ENCODE measurements at regions not wholly inside any gene's neighbourhood (a gene's known extent, or its start where the extent isn't known, plus 50 kb on each side); places are given as distances from the start of the nearest gene placed in this dataset.

DNA sequence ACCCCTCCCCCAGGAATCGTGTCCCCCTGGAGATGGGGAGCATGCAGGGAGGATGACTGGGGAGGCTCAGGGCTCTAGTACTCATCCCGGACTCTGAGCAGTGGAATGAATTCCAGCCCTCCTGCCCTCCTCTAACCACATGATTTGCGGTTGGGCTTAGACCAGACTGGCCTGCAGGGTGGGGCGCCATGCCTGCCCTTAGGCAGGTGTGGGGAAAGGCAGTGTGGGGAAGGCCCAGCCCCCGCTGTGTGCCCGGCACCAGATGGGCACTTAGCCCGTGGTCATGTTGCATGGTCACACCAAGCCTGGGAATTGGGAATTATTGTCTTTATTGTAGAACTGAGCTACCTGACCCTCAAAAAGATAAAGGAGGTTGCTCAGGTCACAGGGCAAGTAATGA is 283.8 kb downstream of the TLE3 start:
- no peak for DNase-seq
- no peak overlapping the region for H3K9ac ChIP-seq (ENCODE audit: extremely low read depth, low read length, poor library complexity, severe bottlenecking)
- no peak overlapping the region for H3K4me3 Mint-ChIP-seq
- no peaks in the 10 kb centered on the region for H3K4me1 ChIP-seq (ENCODE audit: control insufficient read depth, insufficient read depth, low read length)
- no peaks in the 10 kb centered on the region for H3K9me3 Mint-ChIP-seq
- WGBS, 2 experiments (ENCODE audit: insufficient coverage in 1 of 2, insufficient read length in 1 of 2) = 92 to 100% methylated on average over 2 to 7 of the region's 7 CpGs
- peaks cover 5% of the 10 kb centered on the region for H3K27me3 Mint-ChIP-seq (ENCODE audit: insufficient read depth)
- H3K36me3 ChIP-seq (ENCODE audit: control insufficient read depth, insufficient read depth, low read length) = no peaks in the 10 kb centered on the region
- no peak overlapping the region for H3K27ac Mint-ChIP-seq
- peaks cover 26% of the 10 kb centered on the region for H3K4me1 Mint-ChIP-seq
- TF ChIP-seq, protein P1, sequence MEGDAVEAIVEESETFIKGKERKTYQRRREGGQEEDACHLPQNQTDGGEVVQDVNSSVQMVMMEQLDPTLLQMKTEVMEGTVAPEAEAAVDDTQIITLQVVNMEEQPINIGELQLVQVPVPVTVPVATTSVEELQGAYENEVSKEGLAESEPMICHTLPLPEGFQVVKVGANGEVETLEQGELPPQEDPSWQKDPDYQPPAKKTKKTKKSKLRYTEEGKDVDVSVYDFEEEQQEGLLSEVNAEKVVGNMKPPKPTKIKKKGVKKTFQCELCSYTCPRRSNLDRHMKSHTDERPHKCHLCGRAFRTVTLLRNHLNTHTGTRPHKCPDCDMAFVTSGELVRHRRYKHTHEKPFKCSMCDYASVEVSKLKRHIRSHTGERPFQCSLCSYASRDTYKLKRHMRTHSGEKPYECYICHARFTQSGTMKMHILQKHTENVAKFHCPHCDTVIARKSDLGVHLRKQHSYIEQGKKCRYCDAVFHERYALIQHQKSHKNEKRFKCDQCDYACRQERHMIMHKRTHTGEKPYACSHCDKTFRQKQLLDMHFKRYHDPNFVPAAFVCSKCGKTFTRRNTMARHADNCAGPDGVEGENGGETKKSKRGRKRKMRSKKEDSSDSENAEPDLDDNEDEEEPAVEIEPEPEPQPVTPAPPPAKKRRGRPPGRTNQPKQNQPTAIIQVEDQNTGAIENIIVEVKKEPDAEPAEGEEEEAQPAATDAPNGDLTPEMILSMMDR (conservative IDR thresholded peaks at IDR 0.05) = no peak
- peaks cover 4% of the 10 kb centered on the region for H3K27me3 ChIP-seq (ENCODE audit: control insufficient read depth, insufficient read depth, low read length, poor library complexity, severe bottlenecking)
- H3K36me3 Mint-ChIP-seq (ENCODE audit: low read depth) = no peaks in the 10 kb centered on the region
- no peak overlapping the region for H3K4me3 ChIP-seq (ENCODE audit: low read length)
- no peak overlapping the region for H3K27ac ChIP-seq (ENCODE audit: low read depth, low read length)
- no peaks in the 10 kb centered on the region for H3K9me3 ChIP-seq (ENCODE audit: control insufficient read depth, low read length)

DNA sequence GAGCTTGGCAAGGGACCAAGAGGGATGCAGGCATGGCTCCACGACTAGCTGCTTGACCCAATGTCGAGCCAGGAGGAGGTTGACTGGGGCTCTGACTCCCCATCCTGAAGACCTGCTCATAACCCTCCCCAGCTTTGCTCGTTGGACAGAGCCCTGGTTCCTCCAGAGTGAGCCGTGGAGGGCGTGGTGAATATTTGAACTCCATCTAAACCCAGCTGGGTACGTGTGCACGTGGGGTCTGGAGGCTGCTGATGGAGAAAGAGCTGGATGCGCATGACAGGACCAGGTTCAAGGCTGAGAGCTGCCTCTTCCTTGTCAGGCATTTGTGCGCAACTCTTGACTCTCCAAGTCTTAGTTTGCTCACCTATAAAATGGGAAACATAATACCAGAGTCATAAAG is 282.8 kb downstream of the TLE3 start:
- Histone ChIP-seq H3K9me3 (ENCODE audit: control insufficient read depth, low read length) (no peaks in the 10 kb centered on the region), H3K4me1 (ENCODE audit: control insufficient read depth, insufficient read depth, low read length) (peaks cover 3% of the 10 kb centered on the region), H3K27ac (ENCODE audit: low read depth, low read length) (no peak overlapping the region), H3K4me3 (ENCODE audit: low read length) (no peak overlapping the region), H3K27me3 (ENCODE audit: control insufficient read depth, insufficient read depth, low read length, poor library complexity, severe bottlenecking) (peaks cover 4% of the 10 kb centered on the region), H3K9ac (ENCODE audit: extremely low read depth, low read length, poor library complexity, severe bottlenecking) (no peak overlapping the region), H3K36me3 (ENCODE audit: control insufficient read depth, insufficient read depth, low read length) (no peaks in the 10 kb centered on the region)
- Mint-ChIP-seq H3K9me3 (no peaks in the 10 kb centered on the region), H3K27me3 (ENCODE audit: insufficient read depth) (peaks cover 6% of the 10 kb centered on the region), H3K4me3 (no peak overlapping the region), H3K36me3 (ENCODE audit: low read depth) (no peaks in the 10 kb centered on the region), H3K4me1 (peaks cover 35% of the 10 kb centered on the region), H3K27ac (no peak overlapping the region)
- 90 to 97% methylated on average over 8 to 9 of the region's 9 CpGs for WGBS, 2 experiments (ENCODE audit: insufficient coverage in 1 of 2, insufficient read length in 1 of 2)
- DNase-seq = no peak
- TF ChIP-seq, protein P1 (conservative IDR thresholded peaks at IDR 0.05) = no peak

DNA sequence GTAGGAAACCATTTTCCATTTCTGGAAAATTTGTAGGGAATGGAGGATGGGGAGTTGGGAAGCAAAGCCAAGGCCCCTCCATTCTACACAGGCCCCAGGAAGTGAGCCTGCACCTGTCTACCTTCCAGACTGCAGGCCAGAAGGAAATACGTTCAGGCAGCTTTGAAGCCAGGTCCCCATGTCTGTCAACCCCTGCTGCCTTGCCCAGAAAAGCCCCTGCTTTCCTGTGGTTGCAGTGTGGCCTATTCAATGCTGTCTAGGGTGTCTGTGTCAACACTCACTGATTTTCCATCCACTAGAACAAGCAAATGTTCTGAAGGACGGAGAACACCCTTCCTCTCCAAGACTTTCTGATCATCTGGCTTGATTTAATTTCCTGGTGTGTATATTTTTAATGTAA is 281.9 kb downstream of the TLE3 start:
- no peaks in the 10 kb centered on the region for H3K9me3 Mint-ChIP-seq
- Histone ChIP-seq H3K9me3 (ENCODE audit: control insufficient read depth, low read length) (no peaks in the 10 kb centered on the region), H3K36me3 (ENCODE audit: control insufficient read depth, insufficient read depth, low read length) (no peaks in the 10 kb centered on the region), H3K27me3 (ENCODE audit: control insufficient read depth, insufficient read depth, low read length, poor library complexity, severe bottlenecking) (peaks cover 4% of the 10 kb centered on the region), H3K9ac (ENCODE audit: extremely low read depth, low read length, poor library complexity, severe bottlenecking) (no peak overlapping the region), H3K4me1 (ENCODE audit: control insufficient read depth, insufficient read depth, low read length) (peaks cover 3% of the 10 kb centered on the region), H3K4me3 (ENCODE audit: low read length) (no peak overlapping the region), H3K27ac (ENCODE audit: low read depth, low read length) (no peak overlapping the region)
- no peak overlapping the region for H3K4me3 Mint-ChIP-seq
- no peak for DNase-seq
- TF ChIP-seq, protein P1 (conservative IDR thresholded peaks at IDR 0.05) = no peak
- no peaks in the 10 kb centered on the region for H3K36me3 Mint-ChIP-seq (ENCODE audit: low read depth)
- peaks cover 6% of the 10 kb centered on the region for H3K27me3 Mint-ChIP-seq (ENCODE audit: insufficient read depth)
- no peak overlapping the region for H3K27ac Mint-ChIP-seq
- peaks cover 40% of the 10 kb centered on the region for H3K4me1 Mint-ChIP-seq
- WGBS, 2 experiments (ENCODE audit: insufficient coverage in 1 of 2, insufficient read length in 1 of 2) = 94 to 100% methylated on average over 1 to 2 of the region's 2 CpGs

Measured in endodermal cell (in vitro differentiated cells).